ENCODE measurements at regions not wholly inside any gene's neighbourhood (a gene's known extent, or its start where the extent isn't known, plus 50 kb on each side); places are given as distances from the start of the nearest gene placed in this dataset.

GRCh38 chr14:22394616-22395015 is 194.4 kb downstream of the DAD1 start:
- TF ChIP-seq CTCF (optimal IDR thresholded peaks at IDR 0.05 in 1 of 3, IDR thresholded peaks at IDR 0.05 in 1 of 3, conservative IDR thresholded peaks at IDR 0.05 in 1 of 3; ENCODE audit: extremely low read depth in 1 of 3, insufficient read depth in 2 of 3, low read length in 3 of 3) (no peak), EZH2 (IDR thresholded peaks at IDR 0.05; ENCODE audit: low read length) (no peak)
